GM18519 (cell line): ENCODE measurements at regions not wholly inside any gene's neighbourhood (a gene's known extent, or its start where the extent isn't known, plus 50 kb on each side); places are given as distances from the start of the nearest gene placed in this dataset.
"Not testable (repeated sequence)": the region's sequence is repeated elsewhere in the genome, so short reads cannot be mapped to it uniquely, and the experiment has no call there.

Source experiments
- ATAC-seq: cut with Tn5 transposase; IDR thresholded peaks from one replicate; pipeline ENCODE4 v1.9.1; 2021; ENCODE audit warnings: mild to moderate bottlenecking, moderate library complexity; ENCODE audit not compliant: unreplicated experiment, low FRiP score

GRCh38 chr4:170166193-170166592 lies 76.4 kb upstream of the AADAT start:
- not testable (repeated sequence) for ATAC-seq

- no peak for ATAC-seq
Observed at GRCh38 chr4:170162416-170162815, 72.7 kb upstream of the AADAT start.

- ATAC-seq = no peak
Observed at GRCh38 chr4:170157670-170158069, 67.9 kb upstream of the AADAT start.

GRCh38 chr4:170145120-170145519 lies 55.4 kb upstream of the AADAT start:
- no peak for ATAC-seq

- ATAC-seq = no peak
Observed at GRCh38 chr4:170139764-170140163, 50.0 kb upstream of the AADAT start.
